ENCODE measurements at regions not wholly inside any gene's neighbourhood (a gene's known extent, or its start where the extent isn't known, plus 50 kb on each side); places are given as distances from the start of the nearest gene placed in this dataset.

DNA sequence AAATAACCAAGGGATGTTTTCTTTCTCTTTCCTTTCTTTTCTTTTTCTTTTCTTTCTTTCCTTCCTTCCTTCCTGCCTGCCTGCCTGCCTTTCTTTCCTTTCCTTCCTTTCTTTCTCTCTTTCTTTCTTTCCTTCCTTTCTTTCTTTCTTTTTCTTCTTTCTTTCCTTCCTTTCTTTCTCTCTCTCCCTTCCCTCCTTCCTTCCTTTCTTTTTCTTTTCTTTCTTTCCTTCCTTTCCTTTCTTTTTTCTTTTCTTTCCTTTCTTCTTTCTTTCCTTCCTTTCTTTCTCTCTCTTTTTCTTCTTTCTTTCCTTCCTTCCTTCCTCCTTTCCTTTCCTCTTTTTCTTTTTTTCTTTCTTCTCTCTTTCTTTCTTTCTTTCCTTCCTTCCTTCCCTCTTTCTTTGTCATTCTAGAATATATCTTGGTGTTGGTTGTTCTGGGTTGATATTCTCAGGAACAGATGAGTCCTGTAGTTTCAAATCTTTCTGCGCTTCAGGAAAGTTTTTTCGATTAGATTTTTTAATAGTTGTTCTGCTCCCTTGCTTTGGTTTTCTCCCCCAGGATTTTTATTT lies 101.5 kb upstream of the FBXO11 start:
- TF ChIP-seq GLIS3 (CRISPR knock-in tag; IDR thresholded peaks at IDR 0.05): no peak
- TF ChIP-seq, protein P1, sequence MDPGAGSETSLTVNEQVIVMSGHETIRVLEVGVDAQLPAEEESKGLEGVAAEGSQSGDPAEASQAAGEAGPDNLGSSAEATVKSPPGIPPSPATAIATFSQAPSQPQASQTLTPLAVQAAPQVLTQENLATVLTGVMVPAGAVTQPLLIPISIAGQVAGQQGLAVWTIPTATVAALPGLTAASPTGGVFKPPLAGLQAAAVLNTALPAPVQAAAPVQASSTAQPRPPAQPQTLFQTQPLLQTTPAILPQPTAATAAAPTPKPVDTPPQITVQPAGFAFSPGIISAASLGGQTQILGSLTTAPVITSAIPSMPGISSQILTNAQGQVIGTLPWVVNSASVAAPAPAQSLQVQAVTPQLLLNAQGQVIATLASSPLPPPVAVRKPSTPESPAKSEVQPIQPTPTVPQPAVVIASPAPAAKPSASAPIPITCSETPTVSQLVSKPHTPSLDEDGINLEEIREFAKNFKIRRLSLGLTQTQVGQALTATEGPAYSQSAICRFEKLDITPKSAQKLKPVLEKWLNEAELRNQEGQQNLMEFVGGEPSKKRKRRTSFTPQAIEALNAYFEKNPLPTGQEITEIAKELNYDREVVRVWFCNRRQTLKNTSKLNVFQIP (CRISPR knock-in tag; IDR thresholded peaks at IDR 0.05; ENCODE audit: borderline replicate concordance, low read depth): no peak
- TF ChIP-seq, protein P2, sequence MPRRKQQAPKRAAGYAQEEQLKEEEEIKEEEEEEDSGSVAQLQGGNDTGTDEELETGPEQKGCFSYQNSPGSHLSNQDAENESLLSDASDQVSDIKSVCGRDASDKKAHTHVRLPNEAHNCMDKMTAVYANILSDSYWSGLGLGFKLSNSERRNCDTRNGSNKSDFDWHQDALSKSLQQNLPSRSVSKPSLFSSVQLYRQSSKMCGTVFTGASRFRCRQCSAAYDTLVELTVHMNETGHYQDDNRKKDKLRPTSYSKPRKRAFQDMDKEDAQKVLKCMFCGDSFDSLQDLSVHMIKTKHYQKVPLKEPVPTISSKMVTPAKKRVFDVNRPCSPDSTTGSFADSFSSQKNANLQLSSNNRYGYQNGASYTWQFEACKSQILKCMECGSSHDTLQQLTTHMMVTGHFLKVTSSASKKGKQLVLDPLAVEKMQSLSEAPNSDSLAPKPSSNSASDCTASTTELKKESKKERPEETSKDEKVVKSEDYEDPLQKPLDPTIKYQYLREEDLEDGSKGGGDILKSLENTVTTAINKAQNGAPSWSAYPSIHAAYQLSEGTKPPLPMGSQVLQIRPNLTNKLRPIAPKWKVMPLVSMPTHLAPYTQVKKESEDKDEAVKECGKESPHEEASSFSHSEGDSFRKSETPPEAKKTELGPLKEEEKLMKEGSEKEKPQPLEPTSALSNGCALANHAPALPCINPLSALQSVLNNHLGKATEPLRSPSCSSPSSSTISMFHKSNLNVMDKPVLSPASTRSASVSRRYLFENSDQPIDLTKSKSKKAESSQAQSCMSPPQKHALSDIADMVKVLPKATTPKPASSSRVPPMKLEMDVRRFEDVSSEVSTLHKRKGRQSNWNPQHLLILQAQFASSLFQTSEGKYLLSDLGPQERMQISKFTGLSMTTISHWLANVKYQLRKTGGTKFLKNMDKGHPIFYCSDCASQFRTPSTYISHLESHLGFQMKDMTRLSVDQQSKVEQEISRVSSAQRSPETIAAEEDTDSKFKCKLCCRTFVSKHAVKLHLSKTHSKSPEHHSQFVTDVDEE (CRISPR knock-in tag; IDR thresholded peaks at IDR 0.05): no peak
- no peak for ATAC-seq

DNA sequence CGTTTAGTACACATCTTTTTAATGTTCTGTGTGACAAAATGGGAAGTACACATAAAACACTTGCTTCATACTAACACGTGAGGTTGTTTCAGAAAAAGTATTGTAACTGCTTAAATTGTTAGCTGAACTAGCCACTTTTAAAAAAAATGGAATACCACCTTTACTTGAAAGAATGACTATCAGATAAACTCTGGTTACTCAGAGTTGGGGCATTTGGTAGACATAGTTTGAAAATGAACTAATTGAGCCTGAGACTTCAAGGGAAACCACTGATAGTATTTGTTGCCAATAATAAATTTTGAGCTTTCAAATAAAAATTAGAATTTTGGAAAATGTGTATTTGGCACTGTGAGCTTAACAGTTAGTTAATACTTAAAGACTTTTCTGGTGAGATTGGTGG lies 103.0 kb upstream of the FBXO11 start:
- no peak for ATAC-seq
- no peak for TF ChIP-seq GLIS3 (CRISPR knock-in tag; IDR thresholded peaks at IDR 0.05)
- no peak for TF ChIP-seq CSDC2 (CRISPR knock-in tag; IDR thresholded peaks at IDR 0.05)
- no peak for TF ChIP-seq TCF4 (CRISPR knock-in tag; IDR thresholded peaks at IDR 0.05; ENCODE audit: borderline replicate concordance)
- no peak for TF ChIP-seq ZNF8 (CRISPR knock-in tag; IDR thresholded peaks at IDR 0.05)
- no peak for TF ChIP-seq RARB (CRISPR knock-in tag; IDR thresholded peaks at IDR 0.05)
- TF ChIP-seq TOX (CRISPR knock-in tag; IDR thresholded peaks at IDR 0.05; ENCODE audit: borderline replicate concordance): no peak
- TF ChIP-seq, protein P1 (CRISPR knock-in tag; IDR thresholded peaks at IDR 0.05; ENCODE audit: borderline replicate concordance, low read depth): no peak
- no peak for TF ChIP-seq ZNF70 (CRISPR knock-in tag; IDR thresholded peaks at IDR 0.05)
- no peak for TF ChIP-seq OSR1 (CRISPR knock-in tag; IDR thresholded peaks at IDR 0.05)
- TF ChIP-seq PPARA (CRISPR knock-in tag; IDR thresholded peaks at IDR 0.05; ENCODE audit: borderline replicate concordance): no peak
- no peak for TF ChIP-seq ISL1 (CRISPR knock-in tag; IDR thresholded peaks at IDR 0.05)
- TF ChIP-seq ZFP30 (CRISPR knock-in tag; IDR thresholded peaks at IDR 0.05): no peak
- no peak for TF ChIP-seq ZC3H10 (CRISPR knock-in tag; IDR thresholded peaks at IDR 0.05)
- no peak for TF ChIP-seq ZFP3 (CRISPR knock-in tag; IDR thresholded peaks at IDR 0.05)
- no peak for TF ChIP-seq ESRRG (CRISPR knock-in tag; IDR thresholded peaks at IDR 0.05)
- TF ChIP-seq, protein P2 (CRISPR knock-in tag; IDR thresholded peaks at IDR 0.05): no peak
- TF ChIP-seq BACH2 (CRISPR knock-in tag; IDR thresholded peaks at IDR 0.05; ENCODE audit: borderline replicate concordance): no peak

DNA sequence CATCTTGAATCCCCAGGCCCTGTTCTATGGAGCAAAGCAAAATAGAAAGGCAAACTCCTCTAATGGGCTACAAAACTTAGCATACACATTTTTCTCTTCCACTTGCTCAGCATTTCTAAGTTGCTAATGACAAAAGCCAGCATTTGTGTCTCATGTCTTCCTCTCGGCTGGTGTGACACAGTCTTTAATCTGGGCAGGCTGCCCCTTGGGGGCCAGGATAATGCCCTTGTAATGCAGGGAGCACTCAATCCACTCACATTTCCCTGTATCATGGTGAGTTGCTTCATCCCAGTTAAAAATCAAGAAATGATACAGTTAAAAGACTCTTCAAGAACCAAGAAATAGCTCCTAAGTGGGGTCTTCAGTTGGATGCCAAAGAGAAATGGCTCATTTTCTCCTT lies 109.1 kb upstream of the FBXO11 start:
- TF ChIP-seq ZNF70 (CRISPR knock-in tag; IDR thresholded peaks at IDR 0.05) (no peak), TOX (CRISPR knock-in tag; IDR thresholded peaks at IDR 0.05; ENCODE audit: borderline replicate concordance) (no peak), OSR1 (CRISPR knock-in tag; IDR thresholded peaks at IDR 0.05) (no peak), TCF4 (CRISPR knock-in tag; IDR thresholded peaks at IDR 0.05; ENCODE audit: borderline replicate concordance) (no peak), ZFP3 (CRISPR knock-in tag; IDR thresholded peaks at IDR 0.05) (no peak), ZC3H10 (CRISPR knock-in tag; IDR thresholded peaks at IDR 0.05) (no peak), GLIS3 (CRISPR knock-in tag; IDR thresholded peaks at IDR 0.05) (no peak), ARNTL (CRISPR knock-in tag; IDR thresholded peaks at IDR 0.05; ENCODE audit: borderline replicate concordance, low read depth) (no peak), BACH2 (CRISPR knock-in tag; IDR thresholded peaks at IDR 0.05; ENCODE audit: borderline replicate concordance) (no peak), ESRRG (CRISPR knock-in tag; IDR thresholded peaks at IDR 0.05) (no peak), ISL1 (CRISPR knock-in tag; IDR thresholded peaks at IDR 0.05) (no peak), PPARA (CRISPR knock-in tag; IDR thresholded peaks at IDR 0.05; ENCODE audit: borderline replicate concordance) (no peak), SNAI2 (CRISPR knock-in tag; IDR thresholded peaks at IDR 0.05) (no peak), CSDC2 (CRISPR knock-in tag; IDR thresholded peaks at IDR 0.05) (no peak)
- TF ChIP-seq, protein P2 (CRISPR knock-in tag; IDR thresholded peaks at IDR 0.05): no peak
- TF ChIP-seq, protein P3, sequence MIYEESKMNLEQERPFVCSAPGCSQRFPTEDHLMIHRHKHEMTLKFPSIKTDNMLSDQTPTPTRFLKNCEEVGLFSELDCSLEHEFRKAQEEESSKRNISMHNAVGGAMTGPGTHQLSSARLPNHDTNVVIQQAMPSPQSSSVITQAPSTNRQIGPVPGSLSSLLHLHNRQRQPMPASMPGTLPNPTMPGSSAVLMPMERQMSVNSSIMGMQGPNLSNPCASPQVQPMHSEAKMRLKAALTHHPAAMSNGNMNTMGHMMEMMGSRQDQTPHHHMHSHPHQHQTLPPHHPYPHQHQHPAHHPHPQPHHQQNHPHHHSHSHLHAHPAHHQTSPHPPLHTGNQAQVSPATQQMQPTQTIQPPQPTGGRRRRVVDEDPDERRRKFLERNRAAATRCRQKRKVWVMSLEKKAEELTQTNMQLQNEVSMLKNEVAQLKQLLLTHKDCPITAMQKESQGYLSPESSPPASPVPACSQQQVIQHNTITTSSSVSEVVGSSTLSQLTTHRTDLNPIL (CRISPR knock-in tag; IDR thresholded peaks at IDR 0.05; ENCODE audit: low read depth): no peak
- TF ChIP-seq, protein P1 (CRISPR knock-in tag; IDR thresholded peaks at IDR 0.05; ENCODE audit: borderline replicate concordance, low read depth): no peak

More for the DNA sequence above, 109.1 kb upstream of the FBXO11 start:
- ATAC-seq: no peak
